HCT116 (cell line): ENCODE measurements at regions not wholly inside any gene's neighbourhood (a gene's known extent, or its start where the extent isn't known, plus 50 kb on each side); places are given as distances from the start of the nearest gene placed in this dataset.

Experiments used
- ATAC-seq: fragments of 200-7000 bp; cut with Tn5 transposase; 2 replicates; pipeline ENCODE4 v1.9.1; 2020; ENCODE audit warnings: mild to moderate bottlenecking, moderate library complexity
- BruUV-seq: library from RNA; stranded (reverse); fragments of 400-500 nt; replicated peaks from 2 replicates; lab custom pipeline; 2021; lab: Mats Ljungman, UMichigan
- CTCF ChIA-PET: fragments of 300-600 bp; sonication (Branson Sonifier 250); formaldehyde crosslinking; loops from one replicate; lab custom pipeline; 2021; ENCODE audit warnings: antibody characterized with exemption; lab: Charles Lee
- POLR2A ChIA-PET: fragments of 300-600, 350-600 bp; sonication (Branson Sonifier 250); formaldehyde crosslinking; loops from one replicate; lab custom pipeline; 2021; ENCODE audit warnings: antibody characterized with exemption; lab: Charles Lee
- RAD21 ChIA-PET, 2 experiments: fragments of 300-600 bp; sonication (Branson Sonifier 250); formaldehyde crosslinking; loops; one replicate each; lab custom pipeline; 2023; ENCODE audit warnings: low total read pairs in 2 of 2; ENCODE audit not compliant: uncharacterized antibody in 2 of 2, unreplicated experiment in 2 of 2, low non-redundant PET in 1 of 2; lab: Charles Lee
- DNase-seq: peaks from one replicate; pipeline ENCODE4 v3.0.0-alpha.2; 2010; ENCODE audit warnings: low read depth, low spot score
- H2AFZ ChIP-seq: fragments of 200-600 bp; shearing (Covaris generic), sonication (generic); 2 replicates; pipeline ENCODE4 v1.6.1; 2017; ENCODE audit warnings: low read depth, mixed run types, mixed read lengths, antibody characterized with exemption, low read length; ENCODE audit not compliant: poor library complexity, severe bottlenecking
- H3K27ac ChIP-seq: 2 replicates; pipeline ENCODE4 v1.5.1; 2012; ENCODE audit warnings: low read depth, low read length
- H3K27me3 ChIP-seq: fragments of 200-600 bp; sonication (generic); 2 replicates; pipeline ENCODE4 v1.6.1; 2016; ENCODE audit warnings: mixed run types, low read length, mixed read lengths; ENCODE audit not compliant: insufficient read depth
- H3K36me3 ChIP-seq, 2 experiments: fragments of 200-500 bp in 1 of 2; fragments of 200-600 bp in 1 of 2; sonication (Bioruptor generic) in 1 of 2; sonication (generic) in 1 of 2; 2 replicates each; pipeline versions ENCODE4 v1.5.1 to v1.6.1; 2014 to 2016; ENCODE audit warnings: low read length in 2 of 2, inconsistent platforms in 1 of 2, mixed read lengths in 1 of 2, mixed run types in 1 of 2; ENCODE audit not compliant: insufficient read depth in 2 of 2, control insufficient read depth in 1 of 2
- H3K4me1 ChIP-seq, 2 experiments: fragments of 200-600 bp in 1 of 2; sonication (generic) in 1 of 2; 2 replicates each; pipeline versions ENCODE4 v1.5.1 to v1.6.1; 2012 to 2017; ENCODE audit warnings: low read length in 2 of 2, inconsistent platforms in 1 of 2, mild to moderate bottlenecking in 1 of 2, mixed read lengths in 1 of 2, mixed run types in 1 of 2, moderate library complexity in 1 of 2; ENCODE audit not compliant: insufficient read depth in 2 of 2, control insufficient read depth in 1 of 2
- H3K4me2 ChIP-seq: fragments of 200-600 bp; sonication (generic); 2 replicates; pipeline ENCODE4 v1.6.1; 2017; ENCODE audit warnings: mixed run types, low read length, mixed read lengths
- H3K4me3 ChIP-seq, 2 experiments: fragments of 200-600 bp in 1 of 2; sonication (generic) in 1 of 2; replicated peaks in 1 of 2; 2 replicates each; pipeline ENCODE4 v1.5.1; 2011 to 2016; ENCODE audit warnings: low read length in 2 of 2, control low read depth in 1 of 2, low read depth in 1 of 2, mild to moderate bottlenecking in 1 of 2, mixed read lengths in 1 of 2, mixed run types in 1 of 2
- H3K79me2 ChIP-seq: fragments of 200-600 bp; sonication (generic); 2 replicates; pipeline ENCODE4 v1.6.1; 2017; ENCODE audit warnings: mild to moderate bottlenecking, mixed run types, low read length, moderate library complexity, mixed read lengths; ENCODE audit not compliant: insufficient read depth
- H3K9ac ChIP-seq: fragments of 200-600 bp; sonication (generic); 2 replicates; pipeline ENCODE4 v1.6.1; 2016; ENCODE audit warnings: low read length, mixed read lengths
- H3K9me2 ChIP-seq: fragments of 200-600 bp; sonication (generic), shearing (Covaris generic); 2 replicates; pipeline ENCODE4 v1.6.1; 2017; ENCODE audit warnings: mixed run types, mild to moderate bottlenecking, moderate library complexity; ENCODE audit not compliant: insufficient read depth
- H3K9me3 ChIP-seq, 2 experiments: fragments of 200-500 bp in 1 of 2; fragments of 200-600 bp in 1 of 2; sonication (Bioruptor generic) in 1 of 2; sonication (generic) in 1 of 2; 2 replicates each; pipeline ENCODE4 v1.6.1; 2014 to 2017; ENCODE audit warnings: low read length in 2 of 2, mixed read lengths in 2 of 2, inconsistent platforms in 1 of 2, low read depth in 1 of 2, mild to moderate bottlenecking in 1 of 2, mixed run types in 1 of 2, moderate library complexity in 1 of 2; ENCODE audit not compliant: control insufficient read depth in 1 of 2, insufficient read depth in 1 of 2
- H4K20me1 ChIP-seq: fragments of 200-600 bp; sonication (generic), shearing (Covaris generic); 2 replicates; pipeline ENCODE4 v1.6.1; 2017; ENCODE audit warnings: mixed run types, mild to moderate bottlenecking, moderate library complexity; ENCODE audit not compliant: insufficient read depth
- CTCF ChIP-seq, 3 experiments: fragments of 200-600 bp in 1 of 3; sonication (generic) in 1 of 3; IDR thresholded peaks in 2 of 3; conservative IDR thresholded peaks in 1 of 3; 2 replicates each; pipeline ENCODE4 v1.5.1; 2012 to 2017; ENCODE audit warnings: low read depth in 2 of 3, low read length in 2 of 3, antibody characterized with exemption in 1 of 3, borderline replicate concordance in 1 of 3, control low read depth in 1 of 3, mild to moderate bottlenecking in 1 of 3, mixed read lengths in 1 of 3, mixed run types in 1 of 3, moderate library complexity in 1 of 3; ENCODE audit not compliant: insufficient read depth in 1 of 3
- EGR1 ChIP-seq: IDR thresholded peaks from 2 replicates; pipeline ENCODE4 v1.6.1; 2012; ENCODE audit warnings: low read depth
- FOSL1 ChIP-seq: IDR thresholded peaks from 2 replicates; pipeline ENCODE4 v1.6.1; 2012; ENCODE audit warnings: low read depth
- POLR2A ChIP-seq: IDR thresholded peaks from 2 replicates; pipeline ENCODE4 v1.7.0; 2011; ENCODE audit warnings: borderline replicate concordance; ENCODE audit not compliant: insufficient read depth, insufficient read length; ENCODE audit errors: extremely low read depth
- RAD21 ChIP-seq: IDR thresholded peaks from 2 replicates; pipeline ENCODE4 v1.6.1; 2012; ENCODE audit warnings: low read depth, mild to moderate bottlenecking
- REST ChIP-seq: IDR thresholded peaks from 2 replicates; pipeline ENCODE4 v1.6.1; 2012; ENCODE audit warnings: low read depth
- intact Hi-C: fragments of 100-400 bp; cut with micrococcal nuclease; formaldehyde crosslinking; loops from 2 replicates; pipeline ENCODE4 v1.10.0; 2022

GRCh38 chr4:20395160-20395773 is 143.6 kb downstream of the SLIT2 start:
- Histone ChIP-seq H3K4me3 (no peak overlapping the region), H3K27me3 (0 out of 2 replicates have a peak, but pooled peaks cover 5% of the 10 kb centered on the region), H3K36me3 (no peaks in the 10 kb centered on the region), H4K20me1 (no peaks in the 10 kb centered on the region), H3K9ac (no peak overlapping the region), H3K9me2 (no peaks in the 10 kb centered on the region), H3K27ac (no peak overlapping the region), H3K79me2 (no peaks in the 10 kb centered on the region), H3K9me3 (no peaks in the 10 kb centered on the region), H3K4me1 (no peaks in the 10 kb centered on the region), H2AFZ (no peak overlapping the region), H3K4me2 (no peak overlapping the region)
- no peak for TF ChIP-seq POLR2A
- TF ChIP-seq FOSL1: no peak
- TF ChIP-seq CTCF (IDR thresholded peaks at IDR 0.05 in 2 of 3, conservative IDR thresholded peaks at IDR 0.05 in 1 of 3; ENCODE audit: borderline replicate concordance in 1 of 3, insufficient read depth in 1 of 3, low read depth in 2 of 3, low read length in 2 of 3): peak; percentile 18 to 80 (median 73); a peak in 5 of 6 replicates
- no peak for TF ChIP-seq REST
- TF ChIP-seq EGR1: no peak
- TF ChIP-seq RAD21: peak; percentile 42; the same call in 1 of the 2 replicates
- no TSS peak for BruUV-seq
- RAD21 ChIA-PET: no interaction called here
- intact Hi-C loops: no loop called here
- CTCF ChIA-PET: interaction anchor here (1.2 kb wide), 1 partner anchor 10 kb away, joined by 3 read pairs; no protein-coding TSS in a partner anchor
- ATAC-seq (peak; percentile 88), DNase-seq (peak; percentile 37)
- POLR2A ChIA-PET: no interaction called here
